GM13977 (cell line): ENCODE measurements at regions not wholly inside any gene's neighbourhood (a gene's known extent, or its start where the extent isn't known, plus 50 kb on each side); places are given as distances from the start of the nearest gene placed in this dataset.

Experiments used
- DNase-seq: peaks from one replicate; pipeline ENCODE4 v3.0.0; 2012; ENCODE audit warnings: low spot score
- in situ Hi-C: fragments of 300-500 bp; cut with MboI; formaldehyde crosslinking; loops from one replicate; pipeline ENCODE4 v1.12.0; 2022; ENCODE audit warnings: low sequenced_read_pairs, low pct_unique_long_range_greater_than_20kb, mixed read lengths, inconsistent platforms; ENCODE audit not compliant: unreplicated experiment
- TF ChIP-seq, protein P1 (sequence below): IDR thresholded peaks from 2 replicates; pipeline ENCODE4 v1.5.1; 2012; ENCODE audit warnings: mild to moderate bottlenecking, control low read depth; ENCODE audit not compliant: insufficient read depth; ENCODE audit errors: extremely low read depth, missing control alignments

- TF ChIP-seq, protein P1, sequence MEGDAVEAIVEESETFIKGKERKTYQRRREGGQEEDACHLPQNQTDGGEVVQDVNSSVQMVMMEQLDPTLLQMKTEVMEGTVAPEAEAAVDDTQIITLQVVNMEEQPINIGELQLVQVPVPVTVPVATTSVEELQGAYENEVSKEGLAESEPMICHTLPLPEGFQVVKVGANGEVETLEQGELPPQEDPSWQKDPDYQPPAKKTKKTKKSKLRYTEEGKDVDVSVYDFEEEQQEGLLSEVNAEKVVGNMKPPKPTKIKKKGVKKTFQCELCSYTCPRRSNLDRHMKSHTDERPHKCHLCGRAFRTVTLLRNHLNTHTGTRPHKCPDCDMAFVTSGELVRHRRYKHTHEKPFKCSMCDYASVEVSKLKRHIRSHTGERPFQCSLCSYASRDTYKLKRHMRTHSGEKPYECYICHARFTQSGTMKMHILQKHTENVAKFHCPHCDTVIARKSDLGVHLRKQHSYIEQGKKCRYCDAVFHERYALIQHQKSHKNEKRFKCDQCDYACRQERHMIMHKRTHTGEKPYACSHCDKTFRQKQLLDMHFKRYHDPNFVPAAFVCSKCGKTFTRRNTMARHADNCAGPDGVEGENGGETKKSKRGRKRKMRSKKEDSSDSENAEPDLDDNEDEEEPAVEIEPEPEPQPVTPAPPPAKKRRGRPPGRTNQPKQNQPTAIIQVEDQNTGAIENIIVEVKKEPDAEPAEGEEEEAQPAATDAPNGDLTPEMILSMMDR = no peak
- no peak for DNase-seq
- in situ Hi-C loops = no loop called here
Observed at GRCh38 chr10:92747066-92747465, 57.3 kb downstream of the HHEX start.

DNA sequence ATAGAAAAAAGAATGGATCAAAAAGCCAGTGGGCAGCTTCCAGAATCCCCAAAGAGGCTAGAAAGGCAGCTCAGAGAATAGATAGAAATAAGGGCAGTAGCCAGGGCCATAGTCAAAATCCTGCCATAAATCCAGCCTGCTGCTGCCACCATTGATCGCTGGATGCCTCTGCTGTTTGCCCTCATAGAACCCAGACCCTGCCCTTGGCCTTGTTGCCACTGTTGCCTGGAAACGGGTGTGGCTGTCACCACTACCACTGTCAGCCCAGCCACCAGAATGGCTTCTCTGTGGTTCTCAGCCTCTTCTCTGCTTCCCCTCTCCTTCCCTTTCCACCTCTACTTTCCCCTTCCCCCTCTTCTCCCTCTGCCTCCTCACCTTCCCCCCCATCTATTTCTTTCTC lies 57.8 kb downstream of the HHEX start:
- no peak for DNase-seq
- in situ Hi-C loops = no loop called here
- TF ChIP-seq, protein P1 = no peak

DNA sequence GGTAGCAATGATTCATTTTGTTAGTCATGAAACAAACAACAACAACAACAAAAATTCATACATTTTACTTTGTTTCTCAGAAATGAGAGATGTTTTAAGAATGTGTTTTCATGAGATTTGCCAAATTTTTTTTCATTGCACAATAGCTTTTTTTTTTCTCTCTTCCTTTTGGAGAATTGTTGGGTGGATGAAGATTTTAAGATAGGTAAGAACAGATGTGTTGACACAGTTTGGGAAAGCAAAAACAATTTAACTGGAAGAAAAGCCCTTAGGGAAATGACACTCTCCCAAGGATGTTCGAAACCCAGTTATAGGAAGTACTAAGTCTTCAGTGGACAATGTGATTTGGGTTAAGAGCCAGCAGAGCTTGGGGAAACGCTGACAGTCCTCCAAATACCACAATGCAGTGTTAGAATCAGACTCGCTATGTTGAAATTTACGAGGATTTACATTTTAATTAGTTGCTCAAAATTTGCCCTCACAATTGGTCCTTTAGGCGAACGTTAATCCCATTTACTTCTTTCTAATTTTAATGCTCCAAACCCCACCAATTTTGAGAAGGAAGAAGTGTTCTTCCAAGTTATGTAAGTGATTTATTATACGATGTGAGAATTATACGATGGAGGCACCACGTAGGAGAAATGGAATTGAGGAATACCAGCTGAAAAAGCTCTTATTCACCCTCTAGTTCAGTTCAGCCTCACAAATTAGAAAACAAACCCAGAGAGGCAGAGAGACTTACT lies 61.2 kb downstream of the HHEX start:
- no peak for DNase-seq
- in situ Hi-C loops = no loop called here
- TF ChIP-seq, protein P1 = no peak

DNA sequence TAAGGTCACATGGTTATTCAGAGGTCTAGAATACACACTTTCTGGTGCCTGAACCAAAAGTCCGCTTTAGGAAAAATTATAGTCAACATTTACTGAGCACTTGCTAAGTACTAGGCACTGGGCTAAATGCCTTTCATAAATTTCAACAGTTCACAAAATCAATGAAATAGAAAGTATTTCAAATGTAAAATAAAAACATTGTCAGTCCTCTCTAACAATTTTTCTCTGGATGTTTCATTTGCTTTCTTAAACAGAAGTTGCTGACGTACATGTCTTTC lies 61.7 kb downstream of the HHEX start:
- no peak for DNase-seq
- in situ Hi-C loops = no loop called here
- TF ChIP-seq, protein P1 = no peak

DNA sequence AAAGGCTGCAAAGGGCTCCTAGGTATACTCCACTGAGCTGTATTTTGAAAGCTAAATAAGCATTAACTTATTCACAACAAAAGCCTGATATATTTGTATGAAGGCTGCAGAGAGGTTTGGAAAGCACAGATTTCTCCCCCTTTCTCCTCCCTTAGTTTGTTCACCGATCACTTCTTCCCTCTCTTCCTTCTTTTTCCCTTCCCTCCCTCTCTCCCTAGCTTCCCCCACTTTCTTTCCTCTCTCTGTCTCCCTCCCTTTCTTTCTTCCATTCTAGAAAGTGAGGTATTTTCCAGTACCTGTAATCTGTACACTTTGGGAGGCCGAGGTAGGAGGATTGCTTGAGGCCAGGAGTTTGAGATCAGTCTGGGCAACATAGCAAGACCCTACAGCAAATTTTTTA lies 62.1 kb downstream of the HHEX start:
- TF ChIP-seq, protein P1 = no peak
- DNase-seq = no peak
- in situ Hi-C loops = no loop called here

DNA sequence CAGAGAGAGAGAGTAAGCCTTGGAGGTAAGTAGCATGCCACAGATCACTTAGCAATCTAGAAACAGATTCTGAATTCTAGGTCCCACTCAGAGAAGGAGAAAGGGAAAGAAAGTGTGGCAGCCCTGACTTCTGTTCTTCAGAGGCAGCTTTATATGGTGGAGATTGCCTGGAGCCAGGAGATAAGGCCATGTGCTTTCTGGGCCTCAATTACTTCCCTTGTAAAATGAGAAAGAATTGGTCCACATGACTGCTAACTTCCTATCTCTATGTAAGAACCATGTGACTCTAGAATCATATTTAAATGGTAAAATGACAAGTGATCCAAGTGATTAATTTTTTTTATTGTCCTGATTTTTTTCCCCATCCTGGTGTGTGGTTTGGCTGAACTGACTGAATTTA lies 64.1 kb downstream of the HHEX start:
- in situ Hi-C loops = no loop called here
- no peak for DNase-seq
- TF ChIP-seq, protein P1 = no peak
